ENCODE measurements at regions not wholly inside any gene's neighbourhood (a gene's known extent, or its start where the extent isn't known, plus 50 kb on each side); places are given as distances from the start of the nearest gene placed in this dataset.
"Not testable (repeated sequence)": the region's sequence is repeated elsewhere in the genome, so short reads cannot be mapped to it uniquely, and the experiment has no call there.

DNA sequence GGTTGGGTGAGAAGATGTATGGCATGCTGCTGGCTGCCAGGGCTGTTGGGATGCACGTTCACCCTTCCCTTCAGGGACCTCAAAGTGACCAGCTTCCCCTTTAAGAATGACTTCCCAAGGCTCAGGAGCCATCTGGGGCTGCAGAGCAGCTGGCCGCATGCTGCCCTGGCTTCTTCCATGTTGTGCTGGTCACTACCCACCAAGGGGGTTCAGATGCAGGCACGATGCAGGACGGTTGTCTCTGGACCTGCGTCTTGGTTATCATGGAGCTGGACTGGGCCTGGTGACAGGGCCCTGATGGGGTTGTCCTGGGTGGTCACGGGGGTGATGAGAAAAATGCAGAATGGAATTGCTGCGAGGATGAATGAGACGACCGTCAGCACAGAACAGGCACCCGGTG is 297.8 kb downstream of the POTED start:
- not testable (repeated sequence) for DNase-seq

DNA sequence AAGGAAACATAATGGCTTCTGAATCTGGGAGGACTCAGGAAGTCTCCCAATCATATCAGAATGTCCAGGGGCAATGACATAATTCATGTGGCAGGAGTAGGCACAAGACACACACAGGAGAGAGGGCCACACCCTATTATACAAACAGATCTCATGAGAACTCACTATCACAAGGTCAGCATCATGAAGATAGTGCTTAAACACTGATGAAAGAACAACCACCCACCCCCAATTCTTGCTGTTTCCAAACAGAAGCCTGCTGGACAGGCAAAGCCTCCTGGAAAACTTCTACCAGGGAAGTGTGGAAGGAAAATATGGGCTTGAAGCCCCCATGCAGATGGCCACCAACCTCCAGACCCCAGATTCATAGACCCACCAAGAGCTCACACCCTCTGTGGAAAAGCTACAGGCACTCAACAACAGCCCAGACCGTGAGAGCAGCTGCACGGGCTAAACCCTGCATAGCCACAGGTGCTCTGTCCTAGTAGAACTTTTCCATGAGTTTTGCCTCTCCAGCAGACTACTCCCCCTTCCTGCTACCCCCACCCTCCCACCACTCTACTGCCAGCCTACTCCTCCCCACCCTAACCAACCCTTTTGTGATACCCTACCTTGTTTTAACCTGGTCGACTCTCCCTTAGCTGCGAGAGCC is 287.1 kb downstream of the POTED start:
- DNase-seq = not testable (repeated sequence)

- not testable (repeated sequence) for DNase-seq
Observed at GRCh38 chr21:13893617-13894016, 284.0 kb downstream of the POTED start.

GRCh38 chr21:13893025-13893424 is 283.4 kb downstream of the POTED start:
- DNase-seq = not testable (repeated sequence)

DNA sequence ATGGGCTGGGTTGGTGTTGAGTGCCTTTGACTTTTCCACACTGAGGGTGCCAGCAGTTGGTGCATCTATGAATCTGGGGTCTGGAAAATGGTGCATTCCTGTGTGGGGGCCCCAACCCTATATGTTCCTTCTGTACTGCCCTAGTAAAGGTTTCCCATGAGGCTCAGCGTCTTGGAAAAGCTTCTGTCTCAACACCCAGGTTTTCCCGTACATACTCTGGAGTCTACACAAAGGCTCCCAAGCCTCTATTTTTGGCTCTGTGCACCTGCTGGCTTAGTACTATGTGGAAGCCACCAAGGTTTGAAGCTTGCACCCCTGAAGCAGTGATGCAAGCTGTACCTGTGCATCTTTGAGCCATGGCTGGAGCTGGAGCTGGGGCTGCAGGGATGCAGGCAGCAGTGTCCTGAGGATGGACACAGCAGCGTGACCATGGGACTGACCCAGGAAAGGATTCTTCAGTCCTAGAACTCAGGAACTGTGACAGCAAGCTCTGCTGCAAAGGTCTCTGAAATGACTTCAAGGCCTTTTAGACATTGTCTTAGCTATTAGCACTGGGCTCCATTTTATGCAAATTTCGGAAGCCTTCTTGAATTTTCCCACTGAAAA is 282.7 kb downstream of the POTED start:
- not testable (repeated sequence) for DNase-seq

DNA sequence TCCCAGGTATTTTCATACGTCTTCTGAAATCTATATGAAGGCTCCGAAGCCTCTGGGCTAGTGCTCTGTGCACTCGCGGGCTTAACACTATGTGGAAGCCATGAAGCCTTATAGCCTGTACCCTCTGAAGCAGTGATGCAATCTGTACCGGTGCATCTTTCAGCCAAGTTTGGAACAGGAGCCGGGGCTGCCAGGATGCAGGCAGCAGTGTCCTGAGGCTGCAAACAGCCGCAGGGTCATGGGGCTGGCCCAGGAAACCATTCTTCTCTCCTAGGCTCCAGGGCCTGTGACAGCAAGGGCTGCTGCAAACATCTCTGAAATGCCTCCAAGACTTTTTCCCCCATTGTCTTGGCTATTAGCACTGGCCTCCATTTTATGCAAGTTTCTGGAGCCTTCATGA is 279.6 kb downstream of the POTED start:
- DNase-seq = not testable (repeated sequence)

GRCh38 chr21:13883641-13884395 is 274.2 kb downstream of the POTED start:
- DNase-seq = not testable (repeated sequence)

GRCh38 chr21:13877503-13877902 is 267.9 kb downstream of the POTED start:
- not testable (repeated sequence) for DNase-seq

GRCh38 chr21:13876999-13877398 is 267.4 kb downstream of the POTED start:
- DNase-seq = not testable (repeated sequence)

DNA sequence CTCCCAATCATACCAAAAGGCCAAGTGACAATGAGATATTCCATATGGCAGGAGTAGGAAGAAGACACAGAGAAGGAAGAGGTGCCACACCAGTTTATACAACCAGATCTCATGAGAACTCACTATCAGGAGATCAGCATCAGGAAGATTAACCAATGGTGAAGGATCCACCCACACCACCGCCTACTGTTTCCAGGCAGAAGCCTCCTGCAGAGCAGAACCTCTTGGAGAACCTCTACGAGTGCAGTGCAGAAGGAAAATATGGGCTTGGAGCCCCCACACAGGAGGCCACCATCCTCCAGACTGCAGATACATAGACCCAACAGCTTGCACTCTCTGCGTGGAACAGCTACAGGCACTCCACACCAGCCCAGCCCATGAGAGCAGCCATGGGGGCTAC is 264.4 kb downstream of the POTED start:
- DNase-seq = not testable (repeated sequence)

DNA sequence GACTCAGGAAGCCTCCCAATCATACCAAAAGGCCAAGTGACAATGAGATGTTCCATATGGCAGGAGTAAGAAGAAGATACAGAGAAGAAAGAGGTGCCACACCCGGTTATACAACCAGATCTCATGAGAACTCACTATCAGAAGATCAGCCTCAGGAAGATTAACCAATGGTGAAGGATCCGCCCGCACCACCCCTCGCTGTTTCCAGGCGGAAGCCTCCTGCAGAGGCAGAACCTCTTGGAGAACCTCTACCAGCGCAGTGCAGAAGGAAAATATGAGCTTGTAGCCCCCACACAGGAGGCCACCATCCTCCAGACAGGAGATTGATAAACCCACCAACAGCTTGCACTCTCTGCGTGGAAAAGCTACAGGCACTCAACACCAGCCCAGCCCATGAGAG is 245.1 kb downstream of the POTED start:
- DNase-seq = no peak

GRCh38 chr21:13850808-13851207 is 241.2 kb downstream of the POTED start:
- not testable (repeated sequence) for DNase-seq

GRCh38 chr21:13849489-13849888 is 239.9 kb downstream of the POTED start:
- DNase-seq = not testable (repeated sequence)

DNA sequence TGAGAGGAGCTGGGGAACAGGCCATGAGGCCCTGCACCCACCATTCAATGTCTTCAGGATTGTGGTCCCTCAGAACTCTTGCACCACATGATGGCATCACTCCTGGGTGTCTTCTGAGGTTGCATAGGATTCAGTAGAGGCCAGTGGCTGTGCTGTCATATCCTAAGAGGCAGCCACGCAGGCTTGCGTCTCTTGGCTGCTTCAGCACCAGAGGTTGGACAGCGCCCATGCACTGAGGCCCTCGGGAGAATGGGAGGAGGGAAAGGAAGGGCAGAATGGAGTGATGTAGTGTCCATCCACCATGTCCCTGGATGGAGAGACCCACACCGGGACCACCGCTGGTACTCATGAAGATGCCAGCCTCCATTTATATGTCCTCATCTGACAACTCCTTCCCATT is 237.1 kb downstream of the POTED start:
- DNase-seq = not testable (repeated sequence)

DNA sequence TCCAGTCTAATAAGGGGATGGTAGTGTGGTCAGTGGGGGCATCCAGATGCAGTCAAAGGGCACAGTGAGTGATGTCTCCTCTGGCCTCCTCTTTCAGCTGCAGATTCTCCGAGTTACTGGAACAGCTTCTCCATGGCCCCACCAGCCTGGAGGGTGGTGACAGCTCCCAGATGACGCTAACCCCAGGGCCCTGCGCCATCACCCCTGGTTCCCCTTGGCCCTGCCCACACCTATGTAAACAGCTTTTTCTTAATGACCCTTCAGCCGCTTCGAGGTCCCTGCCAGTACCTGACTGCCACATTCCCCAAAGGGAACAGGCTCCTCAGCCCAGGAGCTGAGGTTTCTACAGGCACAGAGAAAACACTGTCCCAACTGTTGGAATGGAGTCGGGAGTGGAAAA is 235.0 kb downstream of the POTED start:
- DNase-seq = not testable (repeated sequence)

GRCh38 chr21:13843081-13843480 is 233.5 kb downstream of the POTED start:
- DNase-seq = not testable (repeated sequence)

DNA sequence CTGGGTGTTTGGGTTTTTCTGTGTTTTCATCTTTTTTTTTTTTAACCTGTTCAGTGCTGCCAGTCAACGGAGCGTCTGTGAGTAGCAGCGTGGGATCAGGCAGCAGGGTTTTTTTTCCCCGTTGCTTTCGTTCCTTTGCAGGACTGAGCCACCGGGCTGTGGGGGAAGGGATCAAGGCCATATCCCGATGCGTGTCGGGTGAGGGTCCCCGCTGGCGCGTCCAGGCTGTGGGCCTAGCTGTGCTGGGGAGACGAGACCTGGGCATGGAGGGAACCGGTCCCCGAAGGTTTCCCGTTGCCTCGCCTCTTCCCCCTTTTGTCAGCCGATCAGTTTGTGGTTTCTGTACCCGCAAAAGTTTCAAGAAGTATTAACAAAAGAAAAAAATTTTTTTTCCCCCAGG is 218.1 kb downstream of the POTED start:
- DNase-seq = not testable (repeated sequence)

GRCh38 chr21:13827201-13827600 is 217.6 kb downstream of the POTED start:
- no peak for DNase-seq

GRCh38 chr21:13826511-13826910 is 216.9 kb downstream of the POTED start:
- not testable (repeated sequence) for DNase-seq

DNA sequence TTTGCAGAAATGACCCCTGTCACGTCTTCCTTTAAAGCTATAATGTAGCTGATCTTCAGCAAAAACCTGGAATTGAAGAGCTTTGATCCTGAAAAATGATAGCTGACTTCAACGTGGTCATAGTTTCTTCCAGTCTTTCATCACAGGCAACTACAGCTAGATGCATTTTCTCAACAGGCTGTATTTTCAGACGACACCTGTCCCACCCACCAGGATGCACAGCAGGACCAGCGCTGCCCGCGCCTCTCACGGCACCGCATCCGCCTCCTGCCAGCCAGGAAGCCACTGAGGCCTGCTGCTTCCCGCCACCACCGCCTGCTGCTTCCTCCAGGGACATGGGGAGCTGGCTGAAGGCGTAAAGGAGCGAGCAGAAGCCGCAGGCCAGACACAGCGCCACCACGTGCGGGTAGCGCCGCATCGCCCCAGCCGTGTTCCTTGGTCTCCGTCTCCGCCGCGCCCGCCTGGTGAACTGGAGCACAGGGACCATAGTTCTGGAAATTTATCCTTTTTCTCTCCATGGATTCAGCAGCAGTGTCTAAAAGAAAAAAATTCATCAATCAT is 215.7 kb downstream of the POTED start:
- not testable (repeated sequence) for DNase-seq

GRCh38 chr21:13820286-13820685 is 210.7 kb downstream of the POTED start:
- not testable (repeated sequence) for DNase-seq

DNA sequence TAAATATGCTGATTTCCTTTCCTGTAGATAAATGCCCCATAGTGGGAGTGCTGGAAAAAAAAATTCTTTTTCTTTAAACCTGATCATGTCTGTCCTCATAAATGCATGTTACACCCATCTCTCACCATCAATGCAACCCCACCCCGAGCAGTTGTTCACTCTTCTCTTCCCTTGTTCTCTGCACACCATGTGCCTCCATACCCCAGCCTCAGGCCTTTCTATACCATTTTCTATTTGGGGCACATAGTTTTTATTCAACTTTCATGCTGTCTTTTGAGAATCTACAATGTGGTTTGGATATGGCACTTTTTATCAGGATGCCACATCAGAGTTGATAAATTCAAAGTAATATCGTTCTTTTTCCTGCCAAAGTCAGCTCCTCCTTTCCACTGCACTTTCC is 202.6 kb downstream of the POTED start:
- DNase-seq = not testable (repeated sequence)

- not testable (repeated sequence) for DNase-seq
Observed at GRCh38 chr21:13810559-13810958, 201.0 kb downstream of the POTED start.

All from activated CD4-positive, alpha-beta T cell treated with anti-CD3 and anti-CD28 coated beads, Interleukin-2, amount 50 U/mL, for 1 hour (primary cell).